22Rv1 (cell line): ENCODE measurements at regions not wholly inside any gene's neighbourhood (a gene's known extent, or its start where the extent isn't known, plus 50 kb on each side); places are given as distances from the start of the nearest gene placed in this dataset.

Experiments used
- H3K27ac ChIP-seq: fragments of 450-650 bp; 2 replicates; pipeline ENCODE4 v1.5.1; 2017
- ZFX ChIP-seq: fragments of 450-650 bp; IDR thresholded peaks from 2 replicates; pipeline ENCODE4 v1.6.1; 2017; ENCODE audit warnings: antibody characterized with exemption, borderline replicate concordance
- TF ChIP-seq, protein P1 (sequence below): fragments of 450-650 bp; IDR thresholded peaks from 2 replicates; pipeline ENCODE4 v1.5.1; 2017; ENCODE audit warnings: mild to moderate bottlenecking

DNA sequence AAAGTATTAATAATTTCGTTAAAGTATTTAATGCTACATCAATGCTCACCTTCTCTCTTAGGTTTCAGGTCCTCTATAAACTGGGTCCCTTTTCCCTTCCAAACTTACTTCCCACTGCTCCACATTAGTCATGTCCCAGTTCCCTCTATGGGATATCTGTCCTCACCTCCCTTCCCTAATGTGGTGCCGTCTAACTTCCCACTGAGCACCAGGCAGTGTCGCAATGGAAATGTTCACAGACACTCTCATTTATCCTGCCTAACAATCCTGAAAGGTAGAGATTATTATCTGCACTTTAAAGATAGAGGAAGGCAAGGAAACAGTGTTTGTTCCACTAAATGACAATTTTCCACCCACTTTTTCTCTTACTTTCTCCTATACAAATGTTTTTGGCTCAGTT, 329.7 kb downstream of the CWC27 start:
- no peak overlapping the region for H3K27ac ChIP-seq
- TF ChIP-seq ZFX = no peak
- TF ChIP-seq, protein P1, sequence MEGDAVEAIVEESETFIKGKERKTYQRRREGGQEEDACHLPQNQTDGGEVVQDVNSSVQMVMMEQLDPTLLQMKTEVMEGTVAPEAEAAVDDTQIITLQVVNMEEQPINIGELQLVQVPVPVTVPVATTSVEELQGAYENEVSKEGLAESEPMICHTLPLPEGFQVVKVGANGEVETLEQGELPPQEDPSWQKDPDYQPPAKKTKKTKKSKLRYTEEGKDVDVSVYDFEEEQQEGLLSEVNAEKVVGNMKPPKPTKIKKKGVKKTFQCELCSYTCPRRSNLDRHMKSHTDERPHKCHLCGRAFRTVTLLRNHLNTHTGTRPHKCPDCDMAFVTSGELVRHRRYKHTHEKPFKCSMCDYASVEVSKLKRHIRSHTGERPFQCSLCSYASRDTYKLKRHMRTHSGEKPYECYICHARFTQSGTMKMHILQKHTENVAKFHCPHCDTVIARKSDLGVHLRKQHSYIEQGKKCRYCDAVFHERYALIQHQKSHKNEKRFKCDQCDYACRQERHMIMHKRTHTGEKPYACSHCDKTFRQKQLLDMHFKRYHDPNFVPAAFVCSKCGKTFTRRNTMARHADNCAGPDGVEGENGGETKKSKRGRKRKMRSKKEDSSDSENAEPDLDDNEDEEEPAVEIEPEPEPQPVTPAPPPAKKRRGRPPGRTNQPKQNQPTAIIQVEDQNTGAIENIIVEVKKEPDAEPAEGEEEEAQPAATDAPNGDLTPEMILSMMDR = no peak
